ENCODE measurements at regions not wholly inside any gene's neighbourhood (a gene's known extent, or its start where the extent isn't known, plus 50 kb on each side); places are given as distances from the start of the nearest gene placed in this dataset.

DNA sequence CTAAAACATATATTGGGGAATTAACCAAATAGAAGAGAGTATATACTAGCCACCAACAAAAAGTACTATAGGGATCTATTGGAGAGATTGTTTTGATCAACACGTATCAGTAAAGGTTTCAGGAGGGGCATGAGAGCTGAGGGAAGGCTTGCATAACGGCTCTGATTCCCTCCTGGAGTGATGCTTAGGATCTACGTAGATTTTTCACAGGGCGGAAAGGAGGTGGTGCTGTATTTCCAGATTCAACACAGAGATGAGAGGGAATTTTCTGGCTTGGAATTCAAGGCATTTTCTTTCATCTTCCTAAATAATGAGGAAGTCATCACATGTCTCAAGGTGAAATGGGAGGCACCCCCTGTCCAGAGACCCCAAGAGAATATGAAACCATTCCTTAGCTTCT is 443.8 kb downstream of the CMPK2 start:
- TF ChIP-seq, protein P1, sequence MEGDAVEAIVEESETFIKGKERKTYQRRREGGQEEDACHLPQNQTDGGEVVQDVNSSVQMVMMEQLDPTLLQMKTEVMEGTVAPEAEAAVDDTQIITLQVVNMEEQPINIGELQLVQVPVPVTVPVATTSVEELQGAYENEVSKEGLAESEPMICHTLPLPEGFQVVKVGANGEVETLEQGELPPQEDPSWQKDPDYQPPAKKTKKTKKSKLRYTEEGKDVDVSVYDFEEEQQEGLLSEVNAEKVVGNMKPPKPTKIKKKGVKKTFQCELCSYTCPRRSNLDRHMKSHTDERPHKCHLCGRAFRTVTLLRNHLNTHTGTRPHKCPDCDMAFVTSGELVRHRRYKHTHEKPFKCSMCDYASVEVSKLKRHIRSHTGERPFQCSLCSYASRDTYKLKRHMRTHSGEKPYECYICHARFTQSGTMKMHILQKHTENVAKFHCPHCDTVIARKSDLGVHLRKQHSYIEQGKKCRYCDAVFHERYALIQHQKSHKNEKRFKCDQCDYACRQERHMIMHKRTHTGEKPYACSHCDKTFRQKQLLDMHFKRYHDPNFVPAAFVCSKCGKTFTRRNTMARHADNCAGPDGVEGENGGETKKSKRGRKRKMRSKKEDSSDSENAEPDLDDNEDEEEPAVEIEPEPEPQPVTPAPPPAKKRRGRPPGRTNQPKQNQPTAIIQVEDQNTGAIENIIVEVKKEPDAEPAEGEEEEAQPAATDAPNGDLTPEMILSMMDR (IDR thresholded peaks at IDR 0.05) = no peak
- TF ChIP-seq, protein P2, sequence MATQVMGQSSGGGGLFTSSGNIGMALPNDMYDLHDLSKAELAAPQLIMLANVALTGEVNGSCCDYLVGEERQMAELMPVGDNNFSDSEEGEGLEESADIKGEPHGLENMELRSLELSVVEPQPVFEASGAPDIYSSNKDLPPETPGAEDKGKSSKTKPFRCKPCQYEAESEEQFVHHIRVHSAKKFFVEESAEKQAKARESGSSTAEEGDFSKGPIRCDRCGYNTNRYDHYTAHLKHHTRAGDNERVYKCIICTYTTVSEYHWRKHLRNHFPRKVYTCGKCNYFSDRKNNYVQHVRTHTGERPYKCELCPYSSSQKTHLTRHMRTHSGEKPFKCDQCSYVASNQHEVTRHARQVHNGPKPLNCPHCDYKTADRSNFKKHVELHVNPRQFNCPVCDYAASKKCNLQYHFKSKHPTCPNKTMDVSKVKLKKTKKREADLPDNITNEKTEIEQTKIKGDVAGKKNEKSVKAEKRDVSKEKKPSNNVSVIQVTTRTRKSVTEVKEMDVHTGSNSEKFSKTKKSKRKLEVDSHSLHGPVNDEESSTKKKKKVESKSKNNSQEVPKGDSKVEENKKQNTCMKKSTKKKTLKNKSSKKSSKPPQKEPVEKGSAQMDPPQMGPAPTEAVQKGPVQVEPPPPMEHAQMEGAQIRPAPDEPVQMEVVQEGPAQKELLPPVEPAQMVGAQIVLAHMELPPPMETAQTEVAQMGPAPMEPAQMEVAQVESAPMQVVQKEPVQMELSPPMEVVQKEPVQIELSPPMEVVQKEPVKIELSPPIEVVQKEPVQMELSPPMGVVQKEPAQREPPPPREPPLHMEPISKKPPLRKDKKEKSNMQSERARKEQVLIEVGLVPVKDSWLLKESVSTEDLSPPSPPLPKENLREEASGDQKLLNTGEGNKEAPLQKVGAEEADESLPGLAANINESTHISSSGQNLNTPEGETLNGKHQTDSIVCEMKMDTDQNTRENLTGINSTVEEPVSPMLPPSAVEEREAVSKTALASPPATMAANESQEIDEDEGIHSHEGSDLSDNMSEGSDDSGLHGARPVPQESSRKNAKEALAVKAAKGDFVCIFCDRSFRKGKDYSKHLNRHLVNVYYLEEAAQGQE (IDR thresholded peaks at IDR 0.05; ENCODE audit: insufficient read depth in 1 of 2, low read depth in 2 of 2, low read length in 1 of 2) = no peak
- TF ChIP-seq POLR2AphosphoS5 (IDR thresholded peaks at IDR 0.05; ENCODE audit: low read depth, low read length) (no peak), TCF7L2 (IDR thresholded peaks at IDR 0.05; ENCODE audit: low read depth, low read length) (no peak)
